RWPE2 (cell line): ENCODE measurements at regions not wholly inside any gene's neighbourhood (a gene's known extent, or its start where the extent isn't known, plus 50 kb on each side); places are given as distances from the start of the nearest gene placed in this dataset.

ENCODE experiments used
- ATAC-seq: fragments of 200-7000 bp; cut with Tn5 transposase; 3 replicates; pipeline ENCODE4 v1.9.1; 2021; ENCODE audit warnings: low read depth
- DNase-seq: peaks from one replicate; pipeline ENCODE4 v3.0.0-alpha.2; 2020; ENCODE audit warnings: low spot score
- H3K27ac ChIP-seq: fragments of 450-650 bp; 2 replicates; pipeline ENCODE4 v1.5.1; 2017; ENCODE audit warnings: mild to moderate bottlenecking; ENCODE audit not compliant: poor library complexity, severe bottlenecking
- H3K27me3 ChIP-seq: fragments of 250-450 bp; sonication (Bioruptor Pico); 2 replicates; pipeline ENCODE4 v1.5.1; 2021; ENCODE audit warnings: mild to moderate bottlenecking, moderate library complexity; ENCODE audit not compliant: insufficient read depth, poor library complexity, severe bottlenecking
- H3K36me3 ChIP-seq: fragments of 250-450 bp; sonication (Bioruptor Pico); 2 replicates; pipeline ENCODE4 v1.5.1; 2020; ENCODE audit warnings: low read depth, mild to moderate bottlenecking, moderate library complexity
- H3K4me1 ChIP-seq: fragments of 250-450 bp; sonication (Bioruptor Pico); 2 replicates; pipeline ENCODE4 v1.5.1; 2021; ENCODE audit warnings: mild to moderate bottlenecking, moderate library complexity; ENCODE audit not compliant: insufficient read depth, poor library complexity, severe bottlenecking
- H3K4me3 ChIP-seq: fragments of 250-450 bp; sonication (Bioruptor Pico); 2 replicates; pipeline ENCODE4 v1.5.1; 2021; ENCODE audit warnings: mild to moderate bottlenecking, moderate library complexity; ENCODE audit not compliant: severe bottlenecking
- H3K9me3 ChIP-seq: fragments of 250-450 bp; sonication (Bioruptor Pico); 2 replicates; pipeline ENCODE4 v1.5.1; 2021; ENCODE audit warnings: mild to moderate bottlenecking, moderate library complexity; ENCODE audit not compliant: severe bottlenecking
- TF ChIP-seq, protein P1 (sequence below): fragments of 450-650 bp; IDR thresholded peaks from one replicate; pipeline ENCODE4 v1.5.1; 2017; ENCODE audit warnings: mild to moderate bottlenecking, moderate library complexity; ENCODE audit not compliant: poor library complexity, severe bottlenecking

DNA sequence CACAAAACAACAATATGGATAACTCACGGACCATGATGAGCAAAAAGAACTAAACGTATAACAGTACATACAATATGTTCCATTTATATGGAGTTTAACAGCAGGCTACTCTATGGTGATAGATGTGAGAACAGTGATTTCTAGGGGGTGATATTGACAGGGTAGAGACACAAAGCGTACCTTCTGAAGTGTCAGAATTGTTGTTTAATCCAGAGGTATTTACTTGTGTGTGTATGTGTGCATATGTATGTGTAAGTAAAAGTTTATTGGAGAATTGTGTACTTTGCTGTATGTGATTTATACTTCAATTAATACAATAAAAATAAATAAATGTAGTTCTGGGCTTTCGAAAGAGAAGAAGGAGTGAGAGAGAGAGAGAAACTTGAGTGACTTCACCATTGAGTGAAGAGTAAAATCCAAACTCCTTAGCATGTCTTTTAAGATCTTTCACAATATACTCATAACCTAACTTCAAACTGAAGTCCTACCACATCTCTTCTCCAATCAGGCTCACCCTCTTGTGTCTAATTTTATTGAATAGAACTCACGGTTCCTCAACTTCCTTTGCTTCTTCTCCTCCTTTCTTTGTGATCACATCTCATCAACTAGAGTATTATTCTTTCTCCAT lies 126.0 kb upstream of the KLF7 start:
- TF ChIP-seq, protein P1, sequence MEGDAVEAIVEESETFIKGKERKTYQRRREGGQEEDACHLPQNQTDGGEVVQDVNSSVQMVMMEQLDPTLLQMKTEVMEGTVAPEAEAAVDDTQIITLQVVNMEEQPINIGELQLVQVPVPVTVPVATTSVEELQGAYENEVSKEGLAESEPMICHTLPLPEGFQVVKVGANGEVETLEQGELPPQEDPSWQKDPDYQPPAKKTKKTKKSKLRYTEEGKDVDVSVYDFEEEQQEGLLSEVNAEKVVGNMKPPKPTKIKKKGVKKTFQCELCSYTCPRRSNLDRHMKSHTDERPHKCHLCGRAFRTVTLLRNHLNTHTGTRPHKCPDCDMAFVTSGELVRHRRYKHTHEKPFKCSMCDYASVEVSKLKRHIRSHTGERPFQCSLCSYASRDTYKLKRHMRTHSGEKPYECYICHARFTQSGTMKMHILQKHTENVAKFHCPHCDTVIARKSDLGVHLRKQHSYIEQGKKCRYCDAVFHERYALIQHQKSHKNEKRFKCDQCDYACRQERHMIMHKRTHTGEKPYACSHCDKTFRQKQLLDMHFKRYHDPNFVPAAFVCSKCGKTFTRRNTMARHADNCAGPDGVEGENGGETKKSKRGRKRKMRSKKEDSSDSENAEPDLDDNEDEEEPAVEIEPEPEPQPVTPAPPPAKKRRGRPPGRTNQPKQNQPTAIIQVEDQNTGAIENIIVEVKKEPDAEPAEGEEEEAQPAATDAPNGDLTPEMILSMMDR = no peak
- H3K4me1 ChIP-seq = peaks cover 13% of the 10 kb centered on the region

DNA sequence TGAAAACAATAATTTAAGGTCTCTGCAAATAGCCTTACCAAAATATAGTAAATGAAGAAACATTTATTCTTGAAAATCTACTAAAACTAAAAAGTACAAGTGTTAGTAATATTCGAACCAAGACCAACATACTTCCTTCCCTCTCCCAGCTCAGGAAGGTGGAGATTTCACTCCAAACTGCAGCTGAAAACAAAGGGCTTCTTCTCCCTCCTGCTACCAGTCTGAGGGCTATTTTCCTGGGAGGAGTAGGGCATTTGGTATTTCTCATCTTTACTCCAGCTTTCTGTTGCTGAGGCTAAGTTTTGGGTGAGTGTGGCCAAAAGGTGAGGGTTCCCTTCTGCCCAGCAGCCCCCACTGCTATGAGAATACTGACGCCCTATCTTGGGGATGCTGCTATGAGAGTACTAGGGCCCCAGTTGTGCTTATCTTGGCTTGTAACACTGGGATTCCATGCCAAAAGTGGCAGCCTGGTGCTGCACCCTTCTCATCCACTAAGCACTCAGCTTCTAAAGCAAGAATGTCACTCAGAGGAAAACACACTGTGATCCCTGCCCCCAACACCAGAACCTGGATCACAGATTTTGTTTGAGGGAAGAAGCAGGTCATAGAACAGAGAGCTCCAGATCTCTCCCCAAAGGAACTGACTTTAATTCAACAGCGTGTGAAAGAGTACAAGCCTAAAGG lies 130.7 kb upstream of the KLF7 start:
- DNase-seq = no peak
- Histone ChIP-seq H3K4me1 (no peaks in the 10 kb centered on the region), H3K4me3 (no peak overlapping the region), H3K36me3 (no peaks in the 10 kb centered on the region), H3K27me3 (no peaks in the 10 kb centered on the region), H3K27ac (no peak overlapping the region), H3K9me3 (peaks cover 3% of the 10 kb centered on the region)
- no peak for ATAC-seq
- TF ChIP-seq, protein P1 = no peak

More for the DNA sequence above, 126.0 kb upstream of the KLF7 start:
- Histone ChIP-seq H3K9me3 (no peaks in the 10 kb centered on the region), H3K27me3 (no peaks in the 10 kb centered on the region), H3K36me3 (no peaks in the 10 kb centered on the region), H3K4me3 (no peak overlapping the region), H3K27ac (no peak overlapping the region)
- no peak for DNase-seq
- ATAC-seq = no peak

DNA sequence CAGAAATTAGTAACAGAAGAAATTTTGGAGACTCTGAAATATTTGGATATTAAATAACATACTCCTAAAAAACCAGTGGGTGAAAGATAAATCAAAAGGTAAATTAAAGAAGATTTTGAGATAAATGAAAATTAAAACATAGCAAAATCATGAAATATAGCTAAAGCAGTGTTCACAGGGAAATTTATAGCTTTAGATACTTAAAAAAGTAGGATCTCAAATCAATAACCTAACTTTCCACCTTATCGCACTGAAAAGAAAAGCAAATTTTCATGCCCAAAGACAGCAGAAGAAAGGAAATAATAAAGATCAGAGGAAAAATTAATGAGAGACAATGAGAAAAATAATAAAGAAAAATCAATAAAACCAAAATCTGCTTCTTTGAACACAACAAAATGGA lies 135.1 kb upstream of the KLF7 start:
- Histone ChIP-seq H3K9me3 (peaks cover 3% of the 10 kb centered on the region), H3K27me3 (no peaks in the 10 kb centered on the region), H3K4me3 (no peak overlapping the region), H3K4me1 (no peaks in the 10 kb centered on the region), H3K27ac (no peak overlapping the region), H3K36me3 (no peaks in the 10 kb centered on the region)
- TF ChIP-seq, protein P1 = no peak
- DNase-seq (no peak), ATAC-seq (no peak)

DNA sequence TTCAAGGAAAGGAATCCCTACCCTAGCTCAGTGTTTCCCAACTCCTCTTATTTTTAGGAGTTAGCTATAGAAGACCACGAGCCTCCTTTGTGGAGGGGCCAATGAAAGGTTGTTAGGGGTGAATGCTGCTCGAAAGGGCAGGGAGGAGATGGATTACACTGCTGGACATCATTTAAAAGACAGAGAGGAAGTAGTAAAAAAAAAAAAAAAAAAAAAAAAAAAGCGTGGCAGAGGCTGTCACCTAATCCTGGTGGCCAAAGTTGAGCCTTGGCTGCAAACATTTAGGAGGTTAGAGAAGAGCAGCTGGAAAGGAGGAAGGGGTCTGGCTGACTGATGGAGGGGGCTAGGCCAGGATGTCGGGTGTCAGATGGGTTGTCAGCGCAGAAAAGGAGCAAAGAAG lies 139.0 kb upstream of the KLF7 start:
- Histone ChIP-seq H3K27me3 (no peaks in the 10 kb centered on the region), H3K4me1 (no peaks in the 10 kb centered on the region), H3K9me3 (peaks cover 3% of the 10 kb centered on the region), H3K4me3 (no peak overlapping the region), H3K27ac (no peak overlapping the region), H3K36me3 (no peaks in the 10 kb centered on the region)
- TF ChIP-seq, protein P1 = no peak
- DNase-seq (no peak), ATAC-seq (no peak)
